Esophagus muscularis mucosa (tissue), 4 donors: ENCODE measurements at regions not wholly inside any gene's neighbourhood (a gene's known extent, or its start where the extent isn't known, plus 50 kb on each side); places are given as distances from the start of the nearest gene placed in this dataset.
A peak's percentile ranks its signal among the peaks of the same experiment; 100 is the strongest.

Experiments
- DNase-seq: peaks from one replicate; pipeline ENCODE4 v3.0.0-alpha.2; 2017; ENCODE audit errors: extremely low spot score
- H3K27ac ChIP-seq, 4 donors: fragments of 200-600 bp; sonication (generic); replicated peaks in 1 of 4; 1 replicate in 3 of 4; 2 replicates in 1 of 4; pipeline ENCODE4 v1.5.1; 2016 to 2019; ENCODE audit warnings: mild to moderate bottlenecking in 1 of 4
- H3K27me3 ChIP-seq, 4 donors: fragments of 200-600 bp; sonication (generic); one replicate each; pipeline versions ENCODE4 v1.5.1 to v1.6.0; 2016 to 2019
- H3K36me3 ChIP-seq, 4 donors: fragments of 200-600 bp; sonication (generic); one replicate each; pipeline ENCODE4 v1.5.1; 2016 to 2019
- H3K4me1 ChIP-seq, 4 donors: fragments of 200-600 bp; sonication (generic); one replicate each; pipeline ENCODE4 v1.5.1; 2016 to 2019
- H3K4me3 ChIP-seq, 4 donors: fragments of 200-600 bp; sonication (generic); 1 replicate in 2 of 4; 2 replicates in 2 of 4; pipeline ENCODE4 v1.5.1; 2016 to 2019; ENCODE audit warnings: mild to moderate bottlenecking in 4 of 4, moderate library complexity in 1 of 4
- H3K9me3 ChIP-seq, 4 donors: fragments of 200-600 bp; sonication (generic); 1 replicate in 3 of 4; 2 replicates in 1 of 4; pipeline ENCODE4 v1.5.1; 2016 to 2019
- CTCF ChIP-seq, 3 experiments: fragments of 200-600 bp in 2 of 3; fragments of 450-650 bp in 1 of 3; sonication (generic) in 2 of 3; IDR thresholded peaks; one replicate each; pipeline ENCODE4 v1.5.1; 2017 to 2019; ENCODE audit warnings: antibody characterized with exemption in 3 of 3, mild to moderate bottlenecking in 2 of 3, moderate library complexity in 1 of 3
- EP300 ChIP-seq: sonication (generic); formaldehyde crosslinking; IDR thresholded peaks from one replicate; pipeline ENCODE4 v1.6.1; 2017; ENCODE audit warnings: antibody characterized with exemption
- POLR2A ChIP-seq: fragments of 450-650 bp; IDR thresholded peaks from one replicate; pipeline ENCODE4 v1.6.1; 2017; ENCODE audit warnings: antibody characterized with exemption, moderate library complexity, mild to moderate bottlenecking, low read depth
- POLR2AphosphoS5 ChIP-seq, 2 donors: sonication (generic); formaldehyde crosslinking; IDR thresholded peaks; one replicate each; pipeline ENCODE4 v1.6.1; 2017; ENCODE audit warnings: antibody characterized with exemption in 2 of 2
- WGBS: methylation state at CpG from one replicate; pipeline ENCODE4 v1.1.5; 2018; 5-methylcytosine and 5-hydroxymethylcytosine counted together
- intact Hi-C: fragments of 100-400 bp; cut with DNase I; formaldehyde crosslinking; loops from one replicate; pipeline ENCODE4 v1.15.1; 2023

DNA sequence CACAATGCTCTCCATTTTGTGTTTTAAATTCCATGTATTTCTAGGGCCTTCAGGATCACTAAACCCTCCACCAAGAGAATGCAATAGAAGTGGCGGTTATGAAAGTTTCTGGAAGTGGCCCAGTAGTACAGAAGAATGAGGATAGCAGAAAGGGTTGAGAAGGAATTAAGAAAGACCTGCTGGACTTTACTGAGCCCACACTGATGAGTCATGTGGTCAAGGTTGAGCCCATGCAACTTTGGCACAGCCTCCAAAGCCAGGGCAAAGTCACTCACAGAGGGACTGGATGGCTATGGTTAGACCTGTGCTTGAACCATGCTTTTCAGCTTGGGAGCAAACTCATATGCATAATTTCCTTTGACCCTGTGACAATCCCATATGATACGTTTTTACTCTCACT is 102.9 kb upstream of the PLET1 start:
- no peak overlapping the region for H3K27ac ChIP-seq

DNA sequence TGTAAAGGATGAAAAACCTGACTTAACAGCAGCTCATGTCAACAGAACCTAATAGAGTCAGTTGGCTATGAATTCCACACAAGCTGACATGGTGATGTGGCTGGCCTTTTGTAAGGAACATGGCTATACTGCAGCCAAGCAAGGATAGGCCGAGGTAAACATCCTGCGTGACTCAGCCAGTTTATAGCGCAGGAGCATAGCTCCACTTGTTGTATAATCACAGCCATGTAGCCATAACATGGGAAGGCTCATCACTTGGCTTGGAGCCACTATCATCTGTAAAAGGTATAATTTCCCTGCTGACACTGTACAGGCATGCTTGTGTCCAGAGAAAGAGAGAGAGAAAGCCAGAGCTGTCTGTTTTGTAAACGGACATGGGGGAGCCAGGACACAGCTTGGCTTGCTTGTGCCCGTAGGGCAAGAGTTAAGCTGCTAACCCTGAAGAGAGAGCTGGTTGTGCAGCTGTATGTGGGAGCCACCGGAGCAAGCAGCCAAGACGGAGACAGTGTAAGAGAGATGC is 104.4 kb upstream of the PLET1 start:
- Histone ChIP-seq H3K27ac (peak overlapping the region; percentile 71 to 77 (median 75)), H3K4me3 (no peak overlapping the region), H3K27me3 (no peaks in the 10 kb centered on the region), H3K4me1 (peaks cover 0 to 26% (median 24%) of the 10 kb centered on the region in 4 donors), H3K36me3 (no peaks in the 10 kb centered on the region), H3K9me3 (no peaks in the 10 kb centered on the region)
- TF ChIP-seq POLR2AphosphoS5 (IDR thresholded peaks at IDR 0.05) (peak; percentile 76 to 81), CTCF (IDR thresholded peaks at IDR 0.05) (no peak)
- DNase-seq = no peak
- intact Hi-C loops = no loop called here
- 48% methylated on average over 7 of the region's 7 CpGs for WGBS

More for the DNA sequence above, 102.9 kb upstream of the PLET1 start:
- WGBS = 89% methylated on average over 2 of the region's 2 CpGs
- Histone ChIP-seq H3K4me1 (peaks cover 0 to 26% (median 24%) of the 10 kb centered on the region in 4 donors), H3K27me3 (no peaks in the 10 kb centered on the region), H3K36me3 (no peaks in the 10 kb centered on the region), H3K9me3 (no peaks in the 10 kb centered on the region), H3K4me3 (no peak overlapping the region)
- TF ChIP-seq CTCF (IDR thresholded peaks at IDR 0.05) = no peak
- no peak for TF ChIP-seq EP300
- no peak for TF ChIP-seq POLR2A
- no peak for TF ChIP-seq POLR2AphosphoS5 (IDR thresholded peaks at IDR 0.05)
- no peak for DNase-seq
- intact Hi-C loops = no loop called here

DNA sequence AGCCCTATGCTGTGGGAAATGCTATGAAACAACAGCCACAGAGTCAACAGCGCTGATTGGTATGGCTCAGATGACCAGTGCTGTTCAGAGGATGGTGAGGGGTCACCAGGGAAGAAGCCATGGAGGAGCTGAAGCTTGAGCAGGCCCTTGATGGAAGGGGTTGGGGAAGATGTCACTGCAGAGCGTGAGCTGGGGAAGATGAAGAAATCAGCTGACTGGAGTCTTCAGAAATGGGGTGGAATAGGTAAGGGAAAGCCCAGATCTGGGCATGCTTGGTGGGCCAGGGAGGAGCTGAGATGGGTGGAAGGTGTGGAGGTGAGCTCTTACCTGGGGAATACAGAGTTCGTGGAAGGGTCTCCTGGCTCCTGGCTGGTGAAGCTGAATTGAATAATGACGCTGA is 105.4 kb upstream of the PLET1 start:
- no peaks in the 10 kb centered on the region for H3K27me3 ChIP-seq
- H3K27ac ChIP-seq = peak overlapping the region in 2 of 4 donors; percentile 71 to 77
- H3K4me3 ChIP-seq = no peak overlapping the region
- DNase-seq = no peak
- 94% methylated on average over 4 of the region's 4 CpGs for WGBS
- H3K9me3 ChIP-seq = no peaks in the 10 kb centered on the region
- H3K36me3 ChIP-seq = no peaks in the 10 kb centered on the region
- intact Hi-C loops = loop anchor here (2.0 kb wide), 1 partner anchor 75 kb away; no protein-coding TSS in a partner anchor
- TF ChIP-seq POLR2A (no peak), CTCF (IDR thresholded peaks at IDR 0.05) (no peak), POLR2AphosphoS5 (IDR thresholded peaks at IDR 0.05) (no peak), EP300 (no peak)
- peaks cover 0 to 26% (median 24%) of the 10 kb centered on the region in 4 donors for H3K4me1 ChIP-seq

- H3K27me3 ChIP-seq = no peaks in the 10 kb centered on the region
- no peaks in the 10 kb centered on the region for H3K9me3 ChIP-seq
- no peaks in the 10 kb centered on the region for H3K36me3 ChIP-seq
- intact Hi-C loops = loop anchor here (2.0 kb wide), 1 partner anchor 76 kb away; no protein-coding TSS in a partner anchor
- no peak for DNase-seq
- H3K27ac ChIP-seq = no peak overlapping the region
- no peak for TF ChIP-seq EP300
- no peak for TF ChIP-seq POLR2A
- TF ChIP-seq CTCF (IDR thresholded peaks at IDR 0.05) = no peak
- peak in 1 of 2 donors; percentile 25 for TF ChIP-seq POLR2AphosphoS5 (IDR thresholded peaks at IDR 0.05)
- H3K4me3 ChIP-seq = no peak overlapping the region
- peaks cover 0 to 26% (median 24%) of the 10 kb centered on the region in 4 donors for H3K4me1 ChIP-seq
- 98% methylated on average over 3 of the region's 3 CpGs for WGBS
Observed at GRCh38 chr11:112366777-112367176, 106.1 kb upstream of the PLET1 start.

DNA sequence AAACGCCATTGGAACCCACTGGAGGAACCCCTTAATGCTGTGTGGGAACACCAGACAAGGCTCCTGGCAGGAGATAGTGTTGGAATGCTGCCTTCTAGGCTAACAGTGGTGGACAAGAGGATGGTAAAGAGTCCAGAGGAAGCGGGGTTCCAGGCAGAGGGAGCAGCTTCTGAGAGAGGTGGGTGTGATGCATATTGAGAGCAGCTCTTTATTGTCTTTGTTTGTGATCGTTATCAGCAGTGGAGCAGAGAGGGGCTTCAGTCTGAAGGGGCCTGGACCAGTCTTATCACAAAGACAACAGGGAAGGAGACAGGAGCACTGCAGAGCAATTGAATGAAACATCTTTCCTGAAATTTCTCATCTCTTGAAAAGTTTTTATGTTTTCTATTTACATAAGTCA is 106.8 kb upstream of the PLET1 start:
- TF ChIP-seq CTCF (IDR thresholded peaks at IDR 0.05) = no peak
- TF ChIP-seq POLR2A = no peak
- TF ChIP-seq EP300 = no peak
- no peak for TF ChIP-seq POLR2AphosphoS5 (IDR thresholded peaks at IDR 0.05)
- Histone ChIP-seq H3K27me3 (no peaks in the 10 kb centered on the region), H3K9me3 (no peaks in the 10 kb centered on the region), H3K27ac (no peak overlapping the region), H3K36me3 (no peaks in the 10 kb centered on the region), H3K4me3 (no peak overlapping the region), H3K4me1 (peaks cover 0 to 26% (median 24%) of the 10 kb centered on the region in 4 donors)
- 77% methylated on average over 3 of the region's 3 CpGs for WGBS
- intact Hi-C loops = loop anchor here (2.0 kb wide), 1 partner anchor 77 kb away; no protein-coding TSS in a partner anchor
- DNase-seq = no peak
